HCT116 (cell line): ENCODE measurements at regions not wholly inside any gene's neighbourhood (a gene's known extent, or its start where the extent isn't known, plus 50 kb on each side); places are given as distances from the start of the nearest gene placed in this dataset.

Experiments used
- ATAC-seq: fragments of 200-7000 bp; cut with Tn5 transposase; 2 replicates; pipeline ENCODE4 v1.9.1; 2020; ENCODE audit warnings: mild to moderate bottlenecking, moderate library complexity
- BruUV-seq: library from RNA; stranded (reverse); fragments of 400-500 nt; replicated peaks from 2 replicates; lab custom pipeline; 2021; lab: Mats Ljungman, UMichigan
- CTCF ChIA-PET: fragments of 300-600 bp; sonication (Branson Sonifier 250); formaldehyde crosslinking; loops from one replicate; lab custom pipeline; 2021; ENCODE audit warnings: antibody characterized with exemption; lab: Charles Lee
- POLR2A ChIA-PET: fragments of 300-600, 350-600 bp; sonication (Branson Sonifier 250); formaldehyde crosslinking; loops from one replicate; lab custom pipeline; 2021; ENCODE audit warnings: antibody characterized with exemption; lab: Charles Lee
- RAD21 ChIA-PET, 2 experiments: fragments of 300-600 bp; sonication (Branson Sonifier 250); formaldehyde crosslinking; loops; one replicate each; lab custom pipeline; 2023; ENCODE audit warnings: low total read pairs in 2 of 2; ENCODE audit not compliant: uncharacterized antibody in 2 of 2, unreplicated experiment in 2 of 2, low non-redundant PET in 1 of 2; lab: Charles Lee
- DNase-seq: peaks from one replicate; pipeline ENCODE4 v3.0.0-alpha.2; 2010; ENCODE audit warnings: low read depth, low spot score
- H2AFZ ChIP-seq: fragments of 200-600 bp; shearing (Covaris generic), sonication (generic); 2 replicates; pipeline ENCODE4 v1.6.1; 2017; ENCODE audit warnings: low read depth, mixed run types, mixed read lengths, antibody characterized with exemption, low read length; ENCODE audit not compliant: poor library complexity, severe bottlenecking
- H3K27ac ChIP-seq: 2 replicates; pipeline ENCODE4 v1.5.1; 2012; ENCODE audit warnings: low read depth, low read length
- H3K27me3 ChIP-seq: fragments of 200-600 bp; sonication (generic); 2 replicates; pipeline ENCODE4 v1.6.1; 2016; ENCODE audit warnings: mixed run types, low read length, mixed read lengths; ENCODE audit not compliant: insufficient read depth
- H3K36me3 ChIP-seq, 2 experiments: fragments of 200-500 bp in 1 of 2; fragments of 200-600 bp in 1 of 2; sonication (Bioruptor generic) in 1 of 2; sonication (generic) in 1 of 2; 2 replicates each; pipeline versions ENCODE4 v1.5.1 to v1.6.1; 2014 to 2016; ENCODE audit warnings: low read length in 2 of 2, inconsistent platforms in 1 of 2, mixed read lengths in 1 of 2, mixed run types in 1 of 2; ENCODE audit not compliant: insufficient read depth in 2 of 2, control insufficient read depth in 1 of 2
- H3K4me1 ChIP-seq, 2 experiments: fragments of 200-600 bp in 1 of 2; sonication (generic) in 1 of 2; 2 replicates each; pipeline versions ENCODE4 v1.5.1 to v1.6.1; 2012 to 2017; ENCODE audit warnings: low read length in 2 of 2, inconsistent platforms in 1 of 2, mild to moderate bottlenecking in 1 of 2, mixed read lengths in 1 of 2, mixed run types in 1 of 2, moderate library complexity in 1 of 2; ENCODE audit not compliant: insufficient read depth in 2 of 2, control insufficient read depth in 1 of 2
- H3K4me2 ChIP-seq: fragments of 200-600 bp; sonication (generic); 2 replicates; pipeline ENCODE4 v1.6.1; 2017; ENCODE audit warnings: mixed run types, low read length, mixed read lengths
- H3K4me3 ChIP-seq, 2 experiments: fragments of 200-600 bp in 1 of 2; sonication (generic) in 1 of 2; replicated peaks in 1 of 2; 2 replicates each; pipeline ENCODE4 v1.5.1; 2011 to 2016; ENCODE audit warnings: low read length in 2 of 2, control low read depth in 1 of 2, low read depth in 1 of 2, mild to moderate bottlenecking in 1 of 2, mixed read lengths in 1 of 2, mixed run types in 1 of 2
- H3K79me2 ChIP-seq: fragments of 200-600 bp; sonication (generic); 2 replicates; pipeline ENCODE4 v1.6.1; 2017; ENCODE audit warnings: mild to moderate bottlenecking, mixed run types, low read length, moderate library complexity, mixed read lengths; ENCODE audit not compliant: insufficient read depth
- H3K9ac ChIP-seq: fragments of 200-600 bp; sonication (generic); 2 replicates; pipeline ENCODE4 v1.6.1; 2016; ENCODE audit warnings: low read length, mixed read lengths
- H3K9me2 ChIP-seq: fragments of 200-600 bp; sonication (generic), shearing (Covaris generic); 2 replicates; pipeline ENCODE4 v1.6.1; 2017; ENCODE audit warnings: mixed run types, mild to moderate bottlenecking, moderate library complexity; ENCODE audit not compliant: insufficient read depth
- H3K9me3 ChIP-seq, 2 experiments: fragments of 200-500 bp in 1 of 2; fragments of 200-600 bp in 1 of 2; sonication (Bioruptor generic) in 1 of 2; sonication (generic) in 1 of 2; 2 replicates each; pipeline ENCODE4 v1.6.1; 2014 to 2017; ENCODE audit warnings: low read length in 2 of 2, mixed read lengths in 2 of 2, inconsistent platforms in 1 of 2, low read depth in 1 of 2, mild to moderate bottlenecking in 1 of 2, mixed run types in 1 of 2, moderate library complexity in 1 of 2; ENCODE audit not compliant: control insufficient read depth in 1 of 2, insufficient read depth in 1 of 2
- H4K20me1 ChIP-seq: fragments of 200-600 bp; sonication (generic), shearing (Covaris generic); 2 replicates; pipeline ENCODE4 v1.6.1; 2017; ENCODE audit warnings: mixed run types, mild to moderate bottlenecking, moderate library complexity; ENCODE audit not compliant: insufficient read depth
- CBX3 ChIP-seq: IDR thresholded peaks from 2 replicates; pipeline ENCODE4 v1.6.1; 2012; ENCODE audit warnings: low read depth
- CEBPB ChIP-seq: IDR thresholded peaks from 2 replicates; pipeline ENCODE4 v1.6.1; 2012; ENCODE audit warnings: low read depth
- EGR1 ChIP-seq: IDR thresholded peaks from 2 replicates; pipeline ENCODE4 v1.6.1; 2012; ENCODE audit warnings: low read depth
- ELF1 ChIP-seq: IDR thresholded peaks from 2 replicates; pipeline ENCODE4 v1.6.1; 2012; ENCODE audit warnings: low read depth, borderline replicate concordance
- EZH2 ChIP-seq: fragments of 200-600 bp; sonication (generic); IDR thresholded peaks from 2 replicates; pipeline ENCODE4 v1.6.1; 2017; ENCODE audit warnings: antibody characterized with exemption, mixed run types
- EZH2phosphoT487 ChIP-seq: fragments of 200-600 bp; IDR thresholded peaks from 2 replicates; pipeline ENCODE4 v1.6.1; 2018; ENCODE audit warnings: antibody characterized with exemption, borderline replicate concordance
- JUND ChIP-seq: IDR thresholded peaks from 2 replicates; pipeline ENCODE4 v1.6.1; 2012
- POLR2AphosphoS5 ChIP-seq: IDR thresholded peaks from 2 replicates; pipeline ENCODE4 v1.6.1; 2011; ENCODE audit warnings: mild to moderate bottlenecking, low read depth, low read length, moderate library complexity
- RAD21 ChIP-seq: IDR thresholded peaks from 2 replicates; pipeline ENCODE4 v1.6.1; 2012; ENCODE audit warnings: low read depth, mild to moderate bottlenecking
- SP1 ChIP-seq: IDR thresholded peaks from 2 replicates; pipeline ENCODE4 v1.6.1; 2012; ENCODE audit warnings: low read depth
- TCF7L2 ChIP-seq: IDR thresholded peaks from 2 replicates; pipeline ENCODE4 v1.7.0; 2011; ENCODE audit warnings: borderline replicate concordance, inconsistent platforms; ENCODE audit not compliant: insufficient read depth, insufficient read length; ENCODE audit errors: extremely low read depth
- YY1 ChIP-seq: IDR thresholded peaks from 2 replicates; pipeline ENCODE4 v1.6.1; 2011; ENCODE audit warnings: low read length, low read depth, moderate library complexity, mild to moderate bottlenecking; ENCODE audit not compliant: insufficient replicate concordance; ENCODE audit errors: extremely low read depth
- ZNF274 ChIP-seq: fragments of 200-500 bp; sonication (Bioruptor generic); IDR thresholded peaks from 2 replicates; pipeline ENCODE4 v1.6.1; 2014; ENCODE audit warnings: mild to moderate bottlenecking, low read depth, low read length, inconsistent platforms
- intact Hi-C: fragments of 100-400 bp; cut with micrococcal nuclease; formaldehyde crosslinking; loops from 2 replicates; pipeline ENCODE4 v1.10.0; 2022
- TF ChIP-seq, protein P1 (sequence below): IDR thresholded peaks from 2 replicates; pipeline ENCODE4 v1.6.1; 2012
- TF ChIP-seq, protein P2 (sequence below): IDR thresholded peaks from 2 replicates; pipeline ENCODE4 v1.6.1; 2011; ENCODE audit warnings: mild to moderate bottlenecking, low read length, moderate library complexity; ENCODE audit not compliant: insufficient replicate concordance; ENCODE audit errors: extremely low read depth
- TF ChIP-seq, protein P3 (sequence below): IDR thresholded peaks from 2 replicates; pipeline ENCODE4 v1.6.1; 2012
- TF ChIP-seq, protein P4 (sequence below), 3 experiments: fragments of 200-600 bp in 1 of 3; sonication (generic) in 1 of 3; IDR thresholded peaks in 2 of 3; conservative IDR thresholded peaks in 1 of 3; 2 replicates each; pipeline ENCODE4 v1.5.1; 2012 to 2017; ENCODE audit warnings: low read depth in 2 of 3, low read length in 2 of 3, antibody characterized with exemption in 1 of 3, borderline replicate concordance in 1 of 3, control low read depth in 1 of 3, mild to moderate bottlenecking in 1 of 3, mixed read lengths in 1 of 3, mixed run types in 1 of 3, moderate library complexity in 1 of 3; ENCODE audit not compliant: insufficient read depth in 1 of 3
- TF ChIP-seq, protein P5 (sequence below): IDR thresholded peaks from 2 replicates; pipeline ENCODE4 v1.6.1; 2012; ENCODE audit warnings: low read depth

DNA sequence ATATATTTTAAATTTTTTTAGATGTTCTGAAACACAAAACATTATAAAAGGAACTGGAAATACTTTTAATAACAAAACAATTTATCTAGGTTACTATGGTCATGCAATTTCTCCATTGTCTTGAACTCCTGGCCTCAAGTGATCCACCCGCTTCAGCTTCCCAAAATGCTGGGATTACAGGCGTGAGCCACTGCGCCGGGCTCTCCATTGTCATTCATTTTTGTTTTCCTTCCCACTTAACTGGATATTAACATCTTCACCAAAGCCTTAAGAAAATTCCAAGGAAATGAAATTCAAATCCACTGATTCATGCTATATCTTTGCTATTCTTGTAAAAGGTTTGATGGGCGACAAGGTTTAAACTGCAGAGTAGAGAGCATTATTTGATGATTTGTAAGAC is 279.5 kb upstream of the PKN2 start:
- BruUV-seq = no TSS peak
- no peaks in the 10 kb centered on the region for H3K79me2 ChIP-seq
- ATAC-seq (no peak), DNase-seq (no peak)
- POLR2A ChIA-PET = no interaction called here
- CTCF ChIA-PET = no interaction called here
- no peak overlapping the region for H3K9ac ChIP-seq
- no peaks in the 10 kb centered on the region for H3K9me2 ChIP-seq
- no peaks in the 10 kb centered on the region for H3K4me1 ChIP-seq
- no peak overlapping the region for H3K4me3 ChIP-seq
- RAD21 ChIA-PET = no interaction called here
- intact Hi-C loops = no loop called here
- H2AFZ ChIP-seq = no peak overlapping the region
- H3K27me3 ChIP-seq = no peaks in the 10 kb centered on the region
- TF ChIP-seq, protein P1, sequence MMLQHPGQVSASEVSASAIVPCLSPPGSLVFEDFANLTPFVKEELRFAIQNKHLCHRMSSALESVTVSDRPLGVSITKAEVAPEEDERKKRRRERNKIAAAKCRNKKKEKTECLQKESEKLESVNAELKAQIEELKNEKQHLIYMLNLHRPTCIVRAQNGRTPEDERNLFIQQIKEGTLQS = no peak
- TF ChIP-seq CEBPB (no peak), ELF1 (no peak), RAD21 (no peak), YY1 (no peak), SP1 (no peak), EZH2phosphoT487 (no peak), ZNF274 (no peak), EZH2 (no peak), JUND (no peak), EGR1 (no peak), CBX3 (no peak), TCF7L2 (no peak), POLR2AphosphoS5 (no peak)
- TF ChIP-seq, protein P2, sequence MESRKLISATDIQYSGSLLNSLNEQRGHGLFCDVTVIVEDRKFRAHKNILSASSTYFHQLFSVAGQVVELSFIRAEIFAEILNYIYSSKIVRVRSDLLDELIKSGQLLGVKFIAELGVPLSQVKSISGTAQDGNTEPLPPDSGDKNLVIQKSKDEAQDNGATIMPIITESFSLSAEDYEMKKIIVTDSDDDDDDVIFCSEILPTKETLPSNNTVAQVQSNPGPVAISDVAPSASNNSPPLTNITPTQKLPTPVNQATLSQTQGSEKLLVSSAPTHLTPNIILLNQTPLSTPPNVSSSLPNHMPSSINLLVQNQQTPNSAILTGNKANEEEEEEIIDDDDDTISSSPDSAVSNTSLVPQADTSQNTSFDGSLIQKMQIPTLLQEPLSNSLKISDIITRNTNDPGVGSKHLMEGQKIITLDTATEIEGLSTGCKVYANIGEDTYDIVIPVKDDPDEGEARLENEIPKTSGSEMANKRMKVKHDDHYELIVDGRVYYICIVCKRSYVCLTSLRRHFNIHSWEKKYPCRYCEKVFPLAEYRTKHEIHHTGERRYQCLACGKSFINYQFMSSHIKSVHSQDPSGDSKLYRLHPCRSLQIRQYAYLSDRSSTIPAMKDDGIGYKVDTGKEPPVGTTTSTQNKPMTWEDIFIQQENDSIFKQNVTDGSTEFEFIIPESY = no peak
- TF ChIP-seq, protein P3, sequence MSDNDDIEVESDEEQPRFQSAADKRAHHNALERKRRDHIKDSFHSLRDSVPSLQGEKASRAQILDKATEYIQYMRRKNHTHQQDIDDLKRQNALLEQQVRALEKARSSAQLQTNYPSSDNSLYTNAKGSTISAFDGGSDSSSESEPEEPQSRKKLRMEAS = no peak
- TF ChIP-seq, protein P4, sequence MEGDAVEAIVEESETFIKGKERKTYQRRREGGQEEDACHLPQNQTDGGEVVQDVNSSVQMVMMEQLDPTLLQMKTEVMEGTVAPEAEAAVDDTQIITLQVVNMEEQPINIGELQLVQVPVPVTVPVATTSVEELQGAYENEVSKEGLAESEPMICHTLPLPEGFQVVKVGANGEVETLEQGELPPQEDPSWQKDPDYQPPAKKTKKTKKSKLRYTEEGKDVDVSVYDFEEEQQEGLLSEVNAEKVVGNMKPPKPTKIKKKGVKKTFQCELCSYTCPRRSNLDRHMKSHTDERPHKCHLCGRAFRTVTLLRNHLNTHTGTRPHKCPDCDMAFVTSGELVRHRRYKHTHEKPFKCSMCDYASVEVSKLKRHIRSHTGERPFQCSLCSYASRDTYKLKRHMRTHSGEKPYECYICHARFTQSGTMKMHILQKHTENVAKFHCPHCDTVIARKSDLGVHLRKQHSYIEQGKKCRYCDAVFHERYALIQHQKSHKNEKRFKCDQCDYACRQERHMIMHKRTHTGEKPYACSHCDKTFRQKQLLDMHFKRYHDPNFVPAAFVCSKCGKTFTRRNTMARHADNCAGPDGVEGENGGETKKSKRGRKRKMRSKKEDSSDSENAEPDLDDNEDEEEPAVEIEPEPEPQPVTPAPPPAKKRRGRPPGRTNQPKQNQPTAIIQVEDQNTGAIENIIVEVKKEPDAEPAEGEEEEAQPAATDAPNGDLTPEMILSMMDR (IDR thresholded peaks at IDR 0.05 in 2 of 3, conservative IDR thresholded peaks at IDR 0.05 in 1 of 3; ENCODE audit: borderline replicate concordance in 1 of 3, insufficient read depth in 1 of 3, low read depth in 2 of 3, low read length in 2 of 3) = no peak
- TF ChIP-seq, protein P5, sequence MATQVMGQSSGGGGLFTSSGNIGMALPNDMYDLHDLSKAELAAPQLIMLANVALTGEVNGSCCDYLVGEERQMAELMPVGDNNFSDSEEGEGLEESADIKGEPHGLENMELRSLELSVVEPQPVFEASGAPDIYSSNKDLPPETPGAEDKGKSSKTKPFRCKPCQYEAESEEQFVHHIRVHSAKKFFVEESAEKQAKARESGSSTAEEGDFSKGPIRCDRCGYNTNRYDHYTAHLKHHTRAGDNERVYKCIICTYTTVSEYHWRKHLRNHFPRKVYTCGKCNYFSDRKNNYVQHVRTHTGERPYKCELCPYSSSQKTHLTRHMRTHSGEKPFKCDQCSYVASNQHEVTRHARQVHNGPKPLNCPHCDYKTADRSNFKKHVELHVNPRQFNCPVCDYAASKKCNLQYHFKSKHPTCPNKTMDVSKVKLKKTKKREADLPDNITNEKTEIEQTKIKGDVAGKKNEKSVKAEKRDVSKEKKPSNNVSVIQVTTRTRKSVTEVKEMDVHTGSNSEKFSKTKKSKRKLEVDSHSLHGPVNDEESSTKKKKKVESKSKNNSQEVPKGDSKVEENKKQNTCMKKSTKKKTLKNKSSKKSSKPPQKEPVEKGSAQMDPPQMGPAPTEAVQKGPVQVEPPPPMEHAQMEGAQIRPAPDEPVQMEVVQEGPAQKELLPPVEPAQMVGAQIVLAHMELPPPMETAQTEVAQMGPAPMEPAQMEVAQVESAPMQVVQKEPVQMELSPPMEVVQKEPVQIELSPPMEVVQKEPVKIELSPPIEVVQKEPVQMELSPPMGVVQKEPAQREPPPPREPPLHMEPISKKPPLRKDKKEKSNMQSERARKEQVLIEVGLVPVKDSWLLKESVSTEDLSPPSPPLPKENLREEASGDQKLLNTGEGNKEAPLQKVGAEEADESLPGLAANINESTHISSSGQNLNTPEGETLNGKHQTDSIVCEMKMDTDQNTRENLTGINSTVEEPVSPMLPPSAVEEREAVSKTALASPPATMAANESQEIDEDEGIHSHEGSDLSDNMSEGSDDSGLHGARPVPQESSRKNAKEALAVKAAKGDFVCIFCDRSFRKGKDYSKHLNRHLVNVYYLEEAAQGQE = no peak
- H3K36me3 ChIP-seq = no peaks in the 10 kb centered on the region
- no peaks in the 10 kb centered on the region for H4K20me1 ChIP-seq
- H3K4me2 ChIP-seq = no peak overlapping the region
- no peaks in the 10 kb centered on the region; a peak in 1 of 4 replicates for H3K9me3 ChIP-seq
- no peak overlapping the region for H3K27ac ChIP-seq
